ENCODE measurements at regions not wholly inside any gene's neighbourhood (a gene's known extent, or its start where the extent isn't known, plus 50 kb on each side); places are given as distances from the start of the nearest gene placed in this dataset.

GRCh38 chr2:60051991-60052390, 501.5 kb downstream of the BCL11A start:
- no peak for DNase-seq (ENCODE audit: low read depth)

GRCh38 chr2:60047944-60048525, 505.4 kb downstream of the BCL11A start:
- no peak for DNase-seq (ENCODE audit: low read depth)

GRCh38 chr2:60047347-60047746, 506.1 kb downstream of the BCL11A start:
- no peak for DNase-seq (ENCODE audit: low read depth)

GRCh38 chr2:60046529-60046928, 506.9 kb downstream of the BCL11A start:
- DNase-seq (ENCODE audit: low read depth), result no peak

GRCh38 chr2:60045456-60045855, 508.0 kb downstream of the BCL11A start:
- no peak for DNase-seq (ENCODE audit: low read depth)

- DNase-seq (ENCODE audit: low read depth), result no peak
Measured at GRCh38 chr2:60044484-60044883, 509.0 kb downstream of the BCL11A start.

- DNase-seq (ENCODE audit: low read depth), result no peak
Measured at GRCh38 chr2:60042023-60042422, 511.4 kb downstream of the BCL11A start.

- no peak for DNase-seq (ENCODE audit: low read depth)
Measured at GRCh38 chr2:60033325-60033724, 520.1 kb downstream of the BCL11A start.

- DNase-seq (ENCODE audit: low read depth), result no peak
Measured at GRCh38 chr2:60029566-60029883, 523.9 kb downstream of the BCL11A start.

GRCh38 chr2:60028849-60029565, 524.4 kb downstream of the BCL11A start:
- DNase-seq (ENCODE audit: low read depth), result no peak

- DNase-seq (ENCODE audit: low read depth), result no peak
Measured at GRCh38 chr2:60025496-60025895, 528.0 kb downstream of the BCL11A start.

GRCh38 chr2:60023256-60023985, 530.0 kb downstream of the BCL11A start:
- DNase-seq (ENCODE audit: low read depth), result no peak

- DNase-seq (ENCODE audit: low read depth), result no peak
Measured at GRCh38 chr2:60007671-60008070, 545.8 kb downstream of the BCL11A start.

- no peak for DNase-seq (ENCODE audit: low read depth)
Measured at GRCh38 chr2:60003076-60003475, 550.4 kb downstream of the BCL11A start.

- DNase-seq (ENCODE audit: low read depth), result no peak
Measured at GRCh38 chr2:60002183-60002867, 551.1 kb downstream of the BCL11A start.

GRCh38 chr2:60000686-60001085, 552.8 kb downstream of the BCL11A start:
- DNase-seq (ENCODE audit: low read depth), result no peak

GRCh38 chr2:59998324-59998723, 555.1 kb downstream of the BCL11A start:
- no peak for DNase-seq (ENCODE audit: low read depth)

GRCh38 chr2:59997371-59997770, 556.1 kb downstream of the BCL11A start:
- no peak for DNase-seq (ENCODE audit: low read depth)

- DNase-seq (ENCODE audit: low read depth), result no peak
Measured at GRCh38 chr2:59996855-59997254, 556.6 kb downstream of the BCL11A start.

GRCh38 chr2:59993726-59994125, 559.7 kb downstream of the BCL11A start:
- DNase-seq (ENCODE audit: low read depth), result no peak

- no peak for DNase-seq (ENCODE audit: low read depth)
Measured at GRCh38 chr2:59988341-59988740, 565.1 kb downstream of the BCL11A start.

GRCh38 chr2:59986511-59986910, 566.9 kb downstream of the BCL11A start:
- DNase-seq (ENCODE audit: low read depth), result no peak

GRCh38 chr2:59985923-59986322, 567.5 kb downstream of the BCL11A start:
- no peak for DNase-seq (ENCODE audit: low read depth)
